NCI-H69 (cell line): ENCODE measurements at regions not wholly inside any gene's neighbourhood (a gene's known extent, or its start where the extent isn't known, plus 50 kb on each side); places are given as distances from the start of the nearest gene placed in this dataset.
"Not testable (repeated sequence)": the region's sequence is repeated elsewhere in the genome, so short reads cannot be mapped to it uniquely, and the experiment has no call there.

Experiments
- DNase-seq: peaks from one replicate; lab custom pipeline; 2025; lab: John Stamatoyannopoulos, UW

DNA sequence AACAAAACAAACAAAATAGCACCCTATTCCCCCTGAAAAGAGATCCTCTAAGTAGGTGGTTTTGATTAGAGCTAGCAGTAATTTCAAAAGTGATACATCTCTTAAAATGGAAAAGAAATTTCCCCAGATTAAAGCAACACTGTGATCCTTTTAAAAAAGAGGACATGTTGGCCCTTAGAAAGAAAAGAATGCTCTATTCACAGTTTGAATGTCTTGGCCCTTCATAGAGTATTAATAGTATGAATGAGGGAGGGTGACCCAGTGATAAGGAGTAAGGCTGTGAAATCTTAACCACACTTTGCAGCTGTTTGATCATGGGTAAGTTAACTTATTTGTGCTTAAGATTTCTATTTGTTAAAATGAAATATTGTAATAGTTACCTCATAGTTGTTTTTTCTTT lies 467.7 kb upstream of the MEF2C start:
- no peak for DNase-seq

GRCh38 chr5:89349246-89349980 lies 466.4 kb upstream of the MEF2C start:
- peak; percentile 75 for DNase-seq

DNA sequence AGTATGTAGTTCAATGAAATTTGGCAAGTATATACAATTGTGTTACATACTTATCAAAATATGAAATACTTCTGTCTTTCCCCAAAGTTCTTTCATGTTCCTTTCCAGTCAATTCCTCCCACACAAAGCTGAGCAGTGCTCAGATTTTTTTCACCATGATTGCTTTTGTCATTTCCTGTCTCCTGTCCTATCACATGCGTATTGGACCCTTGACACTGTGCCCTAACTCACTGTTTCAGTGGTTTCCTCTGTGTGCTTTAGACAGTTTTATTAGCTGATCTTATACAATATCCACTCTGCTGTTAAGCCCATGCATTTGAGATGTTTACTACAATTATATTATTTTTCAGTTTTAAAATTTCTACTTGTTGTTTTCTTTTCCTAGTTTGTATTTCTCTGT lies 463.6 kb upstream of the MEF2C start:
- DNase-seq = no peak

DNA sequence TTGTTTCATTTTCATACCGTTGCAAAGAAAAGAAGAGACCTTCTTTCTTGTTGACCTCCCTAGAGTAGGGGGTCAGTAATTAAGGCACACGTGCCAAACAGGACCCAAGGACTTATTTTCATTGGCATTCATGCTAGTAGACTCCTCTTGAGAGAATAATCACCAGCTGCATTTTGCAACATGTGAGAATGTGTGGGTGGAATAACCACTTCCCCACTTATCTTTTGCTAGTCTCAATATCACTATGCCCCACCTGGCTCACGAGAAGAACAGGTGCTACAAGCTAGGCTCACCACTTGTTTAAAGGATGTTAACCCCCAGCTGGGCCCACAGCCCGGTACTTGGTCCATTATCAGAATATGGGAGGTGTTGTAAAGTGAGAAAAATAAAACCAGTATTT lies 460.7 kb upstream of the MEF2C start:
- peak; percentile 42 for DNase-seq

- peak; percentile 18 for DNase-seq
Observed at GRCh38 chr5:89342106-89342876, 459.3 kb upstream of the MEF2C start.

DNA sequence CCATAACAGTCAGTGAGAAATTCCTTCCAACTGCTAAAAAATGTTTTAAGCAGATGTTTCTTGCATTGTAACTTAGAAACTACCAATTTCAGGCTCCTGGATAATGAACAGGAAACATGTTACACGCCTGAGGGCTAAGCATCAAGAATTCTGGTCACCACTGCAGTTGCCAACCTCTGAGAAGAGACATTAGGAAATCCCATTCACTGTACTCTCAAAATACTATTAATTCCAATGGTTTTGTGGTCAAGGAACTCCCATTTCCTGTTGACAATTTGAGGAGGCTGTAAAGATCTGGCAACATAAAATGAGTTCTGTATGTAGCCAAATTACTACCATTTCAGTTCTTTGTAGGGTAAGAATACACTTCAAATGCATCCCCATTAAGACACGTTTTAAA lies 456.0 kb upstream of the MEF2C start:
- DNase-seq = no peak

DNA sequence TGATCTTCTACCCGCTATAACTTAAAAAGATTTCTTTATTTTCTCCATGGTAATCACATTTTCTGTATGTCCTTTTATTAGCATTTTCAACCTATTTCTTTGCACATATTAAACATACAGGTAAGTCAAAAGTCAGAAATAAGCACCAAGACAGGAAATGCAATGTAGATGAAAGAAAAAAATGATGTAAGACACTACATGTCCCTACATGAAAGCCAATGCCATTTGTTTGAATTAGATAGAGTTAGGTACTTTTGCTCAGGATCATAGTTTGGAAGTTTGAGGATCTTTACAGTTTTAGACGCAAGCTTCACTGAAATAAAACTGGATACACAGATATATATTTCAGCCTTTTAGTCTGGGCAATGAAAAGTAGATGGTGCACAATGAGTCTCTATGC lies 453.1 kb upstream of the MEF2C start:
- no peak for DNase-seq

DNA sequence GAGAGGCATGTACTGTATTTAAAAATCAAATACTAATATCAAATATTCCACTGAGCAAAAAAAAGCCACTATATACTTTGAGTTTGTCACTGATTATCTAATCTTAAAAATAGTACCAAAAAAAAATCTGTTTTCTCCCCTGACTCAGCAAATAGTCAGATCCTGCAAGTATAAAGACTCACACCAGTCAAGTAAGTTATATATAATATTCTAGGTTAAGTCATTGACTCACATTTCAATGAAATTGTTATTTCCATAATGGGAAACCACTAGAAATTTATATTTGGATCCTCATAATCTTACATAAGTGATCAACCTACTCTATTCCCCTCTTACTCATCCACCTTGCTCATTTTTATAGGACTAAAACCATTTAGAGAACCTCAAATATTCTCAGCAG lies 447.2 kb upstream of the MEF2C start:
- DNase-seq = no peak

- DNase-seq = no peak
Observed at GRCh38 chr5:89327608-89328007, 444.6 kb upstream of the MEF2C start.

GRCh38 chr5:89324990-89325389 lies 442.0 kb upstream of the MEF2C start:
- DNase-seq = no peak

DNA sequence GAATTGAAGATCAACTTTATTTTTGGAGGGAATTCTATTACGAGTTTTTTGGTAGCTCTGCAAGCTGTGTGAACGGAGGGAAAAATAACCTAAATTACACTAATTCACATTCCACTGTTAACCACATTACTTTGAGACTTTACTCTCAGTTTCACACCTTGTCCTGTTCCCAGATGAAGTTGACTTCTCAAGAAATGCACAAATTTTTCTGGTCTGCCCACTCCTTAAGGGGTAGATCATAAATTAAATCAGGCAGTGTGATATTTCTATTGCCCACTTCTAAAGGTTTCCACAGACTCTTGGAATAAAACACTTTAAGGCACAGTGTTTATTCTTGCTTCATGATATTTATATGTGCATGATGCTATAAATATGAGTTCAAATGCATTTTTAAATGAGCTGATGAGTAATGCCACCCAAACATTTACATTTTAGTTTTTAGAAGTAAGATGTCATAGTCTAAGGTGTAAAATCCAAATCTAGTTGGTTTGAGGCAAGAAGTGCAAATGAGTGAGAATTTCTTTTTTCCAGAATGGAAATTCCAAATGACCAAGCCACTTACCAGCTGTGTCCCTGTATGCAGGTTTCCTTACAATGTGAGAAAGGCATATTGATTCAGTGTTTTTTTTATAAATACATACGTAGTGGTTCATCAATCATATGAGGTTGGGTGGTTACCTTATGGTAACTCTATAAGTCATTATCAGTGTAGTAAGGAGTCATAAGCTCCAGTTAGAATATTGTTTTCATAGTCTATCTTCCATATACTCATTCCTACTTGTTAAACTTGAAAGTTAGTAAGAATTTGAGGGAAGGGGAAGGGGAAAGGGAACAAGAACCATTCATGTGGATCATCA lies 437.7 kb upstream of the MEF2C start:
- no peak for DNase-seq

DNA sequence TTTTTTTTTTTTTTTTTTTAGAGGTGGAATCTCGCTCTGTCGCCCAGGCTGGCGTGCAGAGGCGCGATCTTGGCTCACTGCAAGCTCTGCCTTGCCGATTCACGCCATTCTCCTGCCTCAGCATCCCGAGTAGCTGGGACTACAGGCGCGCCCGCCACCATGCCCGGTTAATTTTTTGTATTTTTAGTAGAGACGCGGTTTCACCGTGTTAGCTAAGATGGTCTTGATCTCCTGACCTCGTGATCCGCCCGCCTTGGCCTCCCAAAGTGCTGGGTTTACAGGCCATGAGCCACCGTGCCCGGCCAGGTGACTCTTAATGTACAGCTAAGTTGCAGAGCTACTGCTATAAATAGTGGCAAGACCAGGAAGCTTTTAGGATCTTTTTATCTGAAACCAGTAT lies 434.9 kb upstream of the MEF2C start:
- DNase-seq = not testable (repeated sequence)

DNA sequence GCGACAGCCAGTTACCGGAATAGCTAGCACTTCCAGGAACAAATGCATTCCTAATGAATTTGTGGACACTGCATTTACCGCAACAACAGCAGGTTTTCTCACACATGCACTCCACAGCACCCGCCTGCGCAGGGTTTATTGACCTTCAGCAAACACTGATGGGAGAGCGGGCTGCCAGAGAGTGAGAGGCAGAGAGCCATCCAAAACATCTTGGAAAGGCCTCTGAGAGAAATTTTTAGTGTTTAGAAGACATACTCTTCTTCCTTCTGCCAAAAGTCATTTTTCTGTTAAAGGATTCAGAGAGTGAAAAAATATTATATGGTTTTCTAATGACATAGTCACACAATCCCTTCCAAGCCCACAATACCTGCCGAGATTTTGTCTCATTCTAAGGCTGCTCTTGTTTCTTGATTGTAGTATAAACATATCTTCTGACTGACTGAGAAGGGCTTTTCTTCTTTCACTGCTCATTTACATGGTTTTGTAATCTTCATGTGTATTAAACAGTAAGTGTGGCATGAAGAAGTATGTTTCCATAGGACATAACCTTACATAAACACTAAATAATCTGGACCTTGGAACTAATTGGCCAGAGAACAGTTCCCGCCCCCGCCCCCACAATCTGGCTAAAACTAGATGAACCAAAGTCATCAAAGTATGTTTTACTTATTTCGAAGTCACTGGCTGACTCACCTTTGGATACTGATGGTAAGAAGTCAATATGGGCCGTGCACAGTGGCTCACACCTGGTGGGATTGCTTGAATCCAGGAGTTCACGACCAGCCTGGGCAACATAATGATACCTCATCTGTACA lies 432.5 kb upstream of the MEF2C start:
- peak; percentile 63 for DNase-seq

GRCh38 chr5:89313804-89314588 lies 431.0 kb upstream of the MEF2C start:
- DNase-seq = peak; percentile 88

- DNase-seq = peak; percentile 43
Observed at GRCh38 chr5:89313044-89313443, 430.1 kb upstream of the MEF2C start.

DNA sequence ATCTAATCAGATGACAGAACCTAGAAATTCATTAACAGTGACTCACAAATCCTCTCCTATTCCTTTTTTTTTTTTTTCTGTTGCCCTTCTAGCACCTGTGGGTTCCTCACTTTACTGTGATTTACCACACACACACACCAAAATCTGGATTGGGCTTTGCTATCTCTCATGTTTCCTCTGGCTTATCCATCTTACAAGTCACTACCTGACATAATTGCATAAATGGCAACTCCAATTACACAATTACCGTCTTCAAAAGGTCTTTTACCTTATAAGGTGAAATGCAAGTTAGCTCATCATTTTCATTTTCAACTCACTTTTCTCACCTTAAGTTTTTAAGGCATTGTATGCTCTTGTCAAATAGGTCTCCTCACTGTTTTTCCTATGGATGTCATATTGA lies 426.3 kb upstream of the MEF2C start:
- DNase-seq = no peak

DNA sequence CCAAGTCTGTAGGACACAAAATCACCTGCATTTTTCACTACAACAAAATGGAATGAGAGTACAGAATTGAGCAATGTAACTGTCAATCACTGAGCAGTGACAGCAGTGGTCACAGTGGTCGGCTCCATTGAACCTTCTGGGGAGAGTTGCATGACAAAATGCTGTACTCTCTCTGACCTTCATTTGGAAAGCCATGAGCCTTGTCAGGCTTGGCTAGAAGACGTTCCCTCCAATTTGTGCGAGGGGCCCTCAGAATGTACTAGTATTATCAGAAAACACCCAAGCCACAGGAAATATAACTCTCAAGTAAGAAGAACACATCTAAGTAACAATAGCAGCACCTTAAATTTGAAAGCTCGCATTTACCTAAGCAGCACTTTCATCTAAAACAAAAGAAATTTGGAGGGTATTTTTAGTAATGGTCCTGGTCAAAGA lies 425.6 kb upstream of the MEF2C start:
- DNase-seq = no peak

DNA sequence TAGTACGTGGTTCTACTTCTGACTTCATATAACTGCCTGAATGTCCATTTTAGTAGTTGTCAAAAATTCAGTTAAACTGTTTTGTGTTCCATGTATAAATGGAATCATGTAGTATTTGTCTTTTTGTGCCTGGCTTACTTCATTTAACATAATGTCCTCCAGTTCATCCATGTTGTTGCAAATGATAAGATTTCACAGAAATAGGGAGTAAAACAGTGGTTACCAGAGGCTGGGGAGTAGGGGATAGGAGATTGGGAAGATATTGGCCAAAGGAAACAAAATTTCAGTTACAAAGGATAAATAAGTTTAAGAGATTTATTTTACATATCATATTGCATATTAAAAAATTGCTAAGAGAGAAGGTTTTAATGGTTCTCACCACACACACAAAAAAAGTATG lies 425.0 kb upstream of the MEF2C start:
- no peak for DNase-seq

GRCh38 chr5:89307141-89307540 lies 424.2 kb upstream of the MEF2C start:
- DNase-seq = not testable (repeated sequence)

- DNase-seq = peak; percentile 55
Observed at GRCh38 chr5:89303033-89303480, 420.1 kb upstream of the MEF2C start.
